ENCODE measurements at regions not wholly inside any gene's neighbourhood (a gene's known extent, or its start where the extent isn't known, plus 50 kb on each side); places are given as distances from the start of the nearest gene placed in this dataset.

DNA sequence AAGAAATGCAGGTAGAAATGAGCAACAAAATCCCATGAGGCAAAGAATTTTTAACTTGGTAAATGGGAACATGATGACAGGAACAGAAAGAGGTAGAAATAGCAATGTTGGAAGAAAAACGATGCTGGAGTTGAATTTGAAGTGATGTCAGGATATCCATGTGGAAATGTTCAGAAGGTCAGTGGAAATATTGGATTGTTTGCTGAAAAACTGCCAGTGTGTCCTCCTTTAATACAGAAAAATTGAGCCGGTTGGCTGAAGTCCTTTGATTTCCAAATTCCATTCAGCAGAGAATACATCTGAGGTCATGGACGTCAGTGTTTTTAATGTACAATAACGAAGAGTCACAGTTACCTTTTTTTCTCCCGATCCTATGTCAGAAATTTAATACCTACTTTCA lies 110.0 kb upstream of the DMAC1 start:
- Histone ChIP-seq H3K4me1 (replicated peaks in 1 of 4; ENCODE audit: control insufficient read depth in 3 of 4, insufficient read depth in 4 of 4, low read length in 3 of 4) (no peaks in the 10 kb centered on the region), H3K79me2 (ENCODE audit: control insufficient read depth in 1 of 2, insufficient read depth in 2 of 2, low read length in 2 of 2) (no peaks in the 10 kb centered on the region), H4K20me1 (replicated peaks in 1 of 2; ENCODE audit: control insufficient read depth in 1 of 2, insufficient read depth in 2 of 2, low read length in 2 of 2) (no peaks in the 10 kb centered on the region), H2BK15ac (ENCODE audit: low read length) (no peak overlapping the region), H3K4me2 (ENCODE audit: insufficient read depth in 1 of 2, low read depth in 2 of 2, low read length in 2 of 2) (no peak overlapping the region), H3K23me2 (ENCODE audit: low read depth, low read length) (no peaks in the 10 kb centered on the region), H3K56ac (replicated peaks; ENCODE audit: insufficient read length, low read depth, low read length) (no peak overlapping the region), H2BK5ac (ENCODE audit: low read depth, low read length) (no peak overlapping the region), H3K18ac (ENCODE audit: extremely low read depth, low read length) (no peak overlapping the region), H3K79me1 (ENCODE audit: low read depth, low read length) (no peaks in the 10 kb centered on the region), H4K5ac (ENCODE audit: insufficient read length, low read depth, low read length) (no peak overlapping the region), H3K14ac (ENCODE audit: insufficient read length) (no peak overlapping the region), H2BK120ac (replicated peaks; ENCODE audit: low read depth, low read length) (no peak overlapping the region), H3K36me3 (ENCODE audit: control insufficient read depth in 2 of 4, insufficient read depth in 4 of 4, low read length in 3 of 4) (no peaks in the 10 kb centered on the region), H2AK5ac (ENCODE audit: low read depth, low read length) (no peak overlapping the region), H4K91ac (replicated peaks; ENCODE audit: insufficient read length, low read length) (no peak overlapping the region), H3K4ac (replicated peaks; ENCODE audit: insufficient read length, low read depth, low read length) (no peak overlapping the region), H3K27me3 (replicated peaks in 1 of 4; ENCODE audit: control insufficient read depth in 3 of 4, extremely low read depth in 1 of 4, insufficient read depth in 3 of 4, low read length in 3 of 4) (no peaks in the 10 kb centered on the region), H3K27ac (ENCODE audit: low read depth, low read length) (no peak overlapping the region), H3K23ac (ENCODE audit: insufficient read length) (no peak overlapping the region), H3K9ac (replicated peaks in 1 of 4; ENCODE audit: extremely low read depth in 1 of 4, low read depth in 3 of 4, low read length in 3 of 4) (no peak overlapping the region), H3K9me3 (ENCODE audit: insufficient read depth in 2 of 2, low read depth in 1 of 2, low read length in 1 of 2) (no peaks in the 10 kb centered on the region), H4K8ac (ENCODE audit: extremely low read depth, insufficient read depth, low read length) (no peak overlapping the region), H2BK20ac (ENCODE audit: low read length) (no peak overlapping the region), H3K4me3 (ENCODE audit: extremely low read depth in 1 of 4, insufficient read depth in 2 of 4, low read depth in 3 of 4, low read length in 4 of 4) (no peak overlapping the region), H2AFZ (ENCODE audit: low read length) (no peak overlapping the region), H2BK12ac (ENCODE audit: low read depth, low read length) (no peak overlapping the region)
- FAIRE-seq (no peak), DNase-seq (ENCODE audit: low read depth in 1 of 2, low spot score in 2 of 2) (no peak)
- ChIA-PET POLR2A (ENCODE audit: partially characterized antibody) (no interaction called here), CTCF (ENCODE audit: partially characterized antibody) (no interaction called here)
- WGBS, 2 experiments (ENCODE audit: extremely low coverage in 1 of 2, insufficient coverage in 1 of 2, insufficient read length in 1 of 2, insufficient replicate concordance in 2 of 2, low coverage in 1 of 2, low lambda C conversion rate in 2 of 2, missing lambda C conversion rate in 1 of 2), result 94% methylated on average over 5 of the region's 5 CpGs; no CpG with 5 or more reads in 1 of the 2 experiments
- TF ChIP-seq GTF2F1 (IDR thresholded peaks at IDR 0.05; ENCODE audit: borderline replicate concordance, low read depth, low read length), result no peak
- TF ChIP-seq EZH2 (IDR thresholded peaks at IDR 0.05; ENCODE audit: low read depth, low read length, severe bottlenecking), result no peak
- TF ChIP-seq, protein P1, sequence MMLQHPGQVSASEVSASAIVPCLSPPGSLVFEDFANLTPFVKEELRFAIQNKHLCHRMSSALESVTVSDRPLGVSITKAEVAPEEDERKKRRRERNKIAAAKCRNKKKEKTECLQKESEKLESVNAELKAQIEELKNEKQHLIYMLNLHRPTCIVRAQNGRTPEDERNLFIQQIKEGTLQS (IDR thresholded peaks at IDR 0.05; ENCODE audit: insufficient read depth, low read depth, low read length), result no peak
